Spleen (tissue), 7 donors: ENCODE measurements at regions not wholly inside any gene's neighbourhood (a gene's known extent, or its start where the extent isn't known, plus 50 kb on each side); places are given as distances from the start of the nearest gene placed in this dataset.
"Not testable (repeated sequence)": the region's sequence is repeated elsewhere in the genome, so short reads cannot be mapped to it uniquely, and the experiment has no call there.

Experiments
- POLR2A ChIP-seq, 3 donors: fragments of 450-650 bp; IDR thresholded peaks; one replicate each; pipeline ENCODE4 v1.5.1; 2017; ENCODE audit warnings: antibody characterized with exemption in 3 of 3, mild to moderate bottlenecking in 1 of 3
- TF ChIP-seq, protein P1 (sequence below), 11 experiments: fragments of 200-600 bp in 7 of 11; fragments of 450-650 bp in 4 of 11; sonication (generic) in 4 of 11; IDR thresholded peaks in 8 of 11; conservative IDR thresholded peaks in 3 of 11; 1 replicate in 7 of 11; 2 replicates in 4 of 11; pipeline versions ENCODE4 v1.4.0 to v1.8.0; 2016 to 2021; ENCODE audit warnings: antibody characterized with exemption in 11 of 11, inconsistent platforms in 4 of 11, mild to moderate bottlenecking in 1 of 11
- donor health status: DM: no; HTN: no; CAD: no; lungs with moderate emphysema.
- donor health status: DM: no; HTN: no; CAD: no.
- donor health status: DM: no; HTN: no; CAD: no.

DNA sequence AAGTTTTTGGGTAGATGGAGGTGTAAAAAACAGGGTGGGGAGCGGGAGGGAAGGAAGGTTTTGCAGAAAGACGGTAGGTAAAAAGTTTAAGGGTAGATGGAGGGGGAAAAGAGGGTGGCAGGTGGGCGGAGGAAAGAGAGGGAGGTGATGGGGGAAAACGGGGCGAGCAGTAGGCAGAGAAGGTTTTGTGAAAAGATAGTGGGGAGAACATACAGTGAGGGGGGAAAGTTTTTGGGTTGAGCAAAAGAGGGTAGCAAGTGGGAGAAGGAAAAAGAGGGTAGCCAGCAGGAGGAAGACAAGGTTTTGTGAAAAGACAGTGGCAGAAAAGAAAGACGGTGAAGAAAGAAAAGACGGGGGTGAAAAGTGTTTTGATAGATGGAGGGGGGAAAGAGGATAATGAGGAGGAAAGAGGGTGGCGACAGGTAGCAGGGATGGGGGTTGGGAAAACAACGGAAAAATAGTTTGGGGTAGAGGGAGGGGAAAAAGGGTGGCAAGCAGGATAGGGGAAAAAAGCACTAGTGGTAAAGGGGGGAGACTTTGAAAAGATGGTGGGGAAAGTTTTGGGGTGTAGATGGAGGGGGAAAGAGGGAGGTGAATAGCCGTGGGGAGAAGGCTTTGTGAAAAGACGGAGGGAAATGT lies 398.8 kb downstream of the KCNJ18 start:
- TF ChIP-seq POLR2A (IDR thresholded peaks at IDR 0.05), result not testable (repeated sequence)
- TF ChIP-seq, protein P1, sequence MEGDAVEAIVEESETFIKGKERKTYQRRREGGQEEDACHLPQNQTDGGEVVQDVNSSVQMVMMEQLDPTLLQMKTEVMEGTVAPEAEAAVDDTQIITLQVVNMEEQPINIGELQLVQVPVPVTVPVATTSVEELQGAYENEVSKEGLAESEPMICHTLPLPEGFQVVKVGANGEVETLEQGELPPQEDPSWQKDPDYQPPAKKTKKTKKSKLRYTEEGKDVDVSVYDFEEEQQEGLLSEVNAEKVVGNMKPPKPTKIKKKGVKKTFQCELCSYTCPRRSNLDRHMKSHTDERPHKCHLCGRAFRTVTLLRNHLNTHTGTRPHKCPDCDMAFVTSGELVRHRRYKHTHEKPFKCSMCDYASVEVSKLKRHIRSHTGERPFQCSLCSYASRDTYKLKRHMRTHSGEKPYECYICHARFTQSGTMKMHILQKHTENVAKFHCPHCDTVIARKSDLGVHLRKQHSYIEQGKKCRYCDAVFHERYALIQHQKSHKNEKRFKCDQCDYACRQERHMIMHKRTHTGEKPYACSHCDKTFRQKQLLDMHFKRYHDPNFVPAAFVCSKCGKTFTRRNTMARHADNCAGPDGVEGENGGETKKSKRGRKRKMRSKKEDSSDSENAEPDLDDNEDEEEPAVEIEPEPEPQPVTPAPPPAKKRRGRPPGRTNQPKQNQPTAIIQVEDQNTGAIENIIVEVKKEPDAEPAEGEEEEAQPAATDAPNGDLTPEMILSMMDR (IDR thresholded peaks at IDR 0.05 in 8 of 11, conservative IDR thresholded peaks at IDR 0.05 in 3 of 11), result not testable (repeated sequence)
